Duodenal mucosa (tissue), 2 donors: ENCODE measurements at regions not wholly inside any gene's neighbourhood (a gene's known extent, or its start where the extent isn't known, plus 50 kb on each side); places are given as distances from the start of the nearest gene placed in this dataset.

ENCODE experiments used
- H3K27ac ChIP-seq: one replicate; pipeline ENCODE4 v1.7.0; 2013; ENCODE audit warnings: low read depth, low read length
- H3K27me3 ChIP-seq, 2 donors: one replicate each; pipeline ENCODE4 v1.7.0; 2013; ENCODE audit warnings: low read length in 2 of 2, control low read depth in 1 of 2; ENCODE audit not compliant: insufficient read depth in 2 of 2, control insufficient read depth in 1 of 2
- H3K36me3 ChIP-seq, 2 donors: one replicate each; pipeline ENCODE4 v1.7.0; 2013; ENCODE audit warnings: low read length in 2 of 2, control low read depth in 1 of 2; ENCODE audit not compliant: insufficient read depth in 2 of 2, control insufficient read depth in 1 of 2
- H3K4me1 ChIP-seq, 2 donors: one replicate each; pipeline ENCODE4 v1.7.0; 2013; ENCODE audit warnings: low read length in 2 of 2, control low read depth in 1 of 2; ENCODE audit not compliant: insufficient read depth in 2 of 2, control insufficient read depth in 1 of 2
- H3K4me3 ChIP-seq, 2 donors: one replicate each; pipeline ENCODE4 v1.7.0; 2013; ENCODE audit warnings: low read length in 2 of 2, low read depth in 1 of 2
- H3K9ac ChIP-seq, 2 donors: one replicate each; pipeline ENCODE4 v1.7.0; 2013; ENCODE audit warnings: low read length in 2 of 2, low read depth in 1 of 2
- H3K9me3 ChIP-seq, 2 donors: one replicate each; pipeline ENCODE4 v1.7.0; 2013; ENCODE audit warnings: low read length in 2 of 2, control low read depth in 1 of 2; ENCODE audit not compliant: control insufficient read depth in 1 of 2

- H3K27me3 ChIP-seq = no peaks in the 10 kb centered on the region
- no peaks in the 10 kb centered on the region for H3K9me3 ChIP-seq
- H3K27ac ChIP-seq = no peak overlapping the region
- H3K4me1 ChIP-seq = no peaks in the 10 kb centered on the region
- no peaks in the 10 kb centered on the region for H3K36me3 ChIP-seq
- no peak overlapping the region for H3K4me3 ChIP-seq
- no peak overlapping the region for H3K9ac ChIP-seq
Measured at GRCh38 chr5:113652161-113652560, 138.7 kb downstream of the YTHDC2 start.

- Histone ChIP-seq H3K4me1 (no peaks in the 10 kb centered on the region), H3K4me3 (no peak overlapping the region), H3K9me3 (no peaks in the 10 kb centered on the region), H3K27ac (no peak overlapping the region), H3K27me3 (no peaks in the 10 kb centered on the region), H3K9ac (no peak overlapping the region), H3K36me3 (no peaks in the 10 kb centered on the region)
Measured at GRCh38 chr5:113654828-113655227, 141.3 kb downstream of the YTHDC2 start.

DNA sequence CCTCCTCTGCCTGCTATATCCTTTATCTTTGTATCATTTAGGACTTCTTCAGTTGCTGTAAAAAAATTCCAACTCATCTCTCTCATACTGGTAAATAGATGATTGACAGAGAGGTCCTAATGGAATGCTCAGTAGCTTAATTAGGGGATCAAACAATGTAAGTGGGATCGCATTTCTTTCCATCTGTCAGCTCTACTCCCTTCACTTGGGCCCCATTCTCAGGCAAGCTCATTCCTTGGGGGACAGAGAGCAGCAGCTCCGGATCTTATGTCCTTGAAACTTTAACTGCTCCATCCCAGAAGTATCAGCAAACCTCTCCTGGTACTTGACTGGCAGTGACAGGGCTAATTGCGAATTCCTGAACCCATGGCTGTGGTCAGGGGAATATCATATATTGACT lies 146.7 kb downstream of the YTHDC2 start:
- Histone ChIP-seq H3K4me3 (no peak overlapping the region), H3K27ac (no peak overlapping the region), H3K36me3 (no peaks in the 10 kb centered on the region), H3K9me3 (no peaks in the 10 kb centered on the region), H3K27me3 (no peaks in the 10 kb centered on the region), H3K9ac (no peak overlapping the region), H3K4me1 (no peaks in the 10 kb centered on the region)

- Histone ChIP-seq H3K27ac (no peak overlapping the region), H3K27me3 (no peaks in the 10 kb centered on the region), H3K9me3 (no peaks in the 10 kb centered on the region), H3K9ac (no peak overlapping the region), H3K4me3 (no peak overlapping the region), H3K4me1 (no peaks in the 10 kb centered on the region), H3K36me3 (no peaks in the 10 kb centered on the region)
Measured at GRCh38 chr5:113660706-113661250, 147.3 kb downstream of the YTHDC2 start.

- H3K4me1 ChIP-seq = no peaks in the 10 kb centered on the region
- H3K4me3 ChIP-seq = no peak overlapping the region
- H3K36me3 ChIP-seq = no peaks in the 10 kb centered on the region
- no peaks in the 10 kb centered on the region for H3K9me3 ChIP-seq
- no peaks in the 10 kb centered on the region for H3K27me3 ChIP-seq
- no peak overlapping the region for H3K9ac ChIP-seq
- no peak overlapping the region for H3K27ac ChIP-seq
Measured at GRCh38 chr5:113663879-113664541, 150.5 kb downstream of the YTHDC2 start.

DNA sequence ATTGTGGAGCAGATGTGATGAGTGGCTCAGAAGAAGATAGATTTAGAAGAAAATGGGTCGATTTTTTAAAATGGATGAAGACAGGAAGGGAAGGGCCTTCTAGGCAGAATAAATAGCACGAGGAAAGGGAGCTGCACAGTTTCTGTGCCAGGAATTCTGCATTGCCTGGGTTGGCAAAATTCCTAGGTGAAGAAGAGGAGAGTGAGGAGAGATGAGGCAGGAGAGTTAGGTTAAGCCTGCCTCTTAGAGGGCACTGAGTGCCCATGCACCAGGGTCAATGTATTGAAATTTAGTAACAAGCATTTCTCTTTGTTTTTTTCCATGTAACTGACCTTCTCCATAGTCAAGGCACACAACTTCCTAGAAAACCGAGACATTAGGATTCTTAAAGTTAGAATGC lies 159.5 kb downstream of the YTHDC2 start:
- no peaks in the 10 kb centered on the region for H3K36me3 ChIP-seq
- no peak overlapping the region for H3K4me3 ChIP-seq
- no peaks in the 10 kb centered on the region for H3K27me3 ChIP-seq
- H3K9ac ChIP-seq = no peak overlapping the region
- no peaks in the 10 kb centered on the region for H3K9me3 ChIP-seq
- no peaks in the 10 kb centered on the region for H3K4me1 ChIP-seq
- no peak overlapping the region for H3K27ac ChIP-seq

DNA sequence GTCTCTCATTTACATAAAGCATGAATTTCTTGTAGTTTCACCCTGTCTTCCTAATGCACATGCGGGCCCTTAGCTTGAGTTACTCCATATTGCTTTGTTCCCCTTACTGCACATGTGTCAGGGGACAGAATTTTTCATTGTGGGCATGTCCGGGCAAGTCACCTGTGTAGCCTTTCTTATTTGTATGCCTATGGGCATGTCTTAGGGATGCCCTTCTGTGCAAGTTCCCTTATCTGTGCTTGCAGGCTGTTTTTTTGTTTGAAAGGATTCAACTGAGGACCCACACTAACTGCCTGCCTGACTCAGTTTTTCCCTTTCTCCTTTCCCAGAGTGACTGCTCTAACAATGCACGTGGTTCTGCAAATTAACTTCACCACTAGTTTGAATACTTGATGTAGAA lies 161.7 kb downstream of the YTHDC2 start:
- Histone ChIP-seq H3K9me3 (no peaks in the 10 kb centered on the region), H3K27me3 (no peaks in the 10 kb centered on the region), H3K36me3 (no peaks in the 10 kb centered on the region)

DNA sequence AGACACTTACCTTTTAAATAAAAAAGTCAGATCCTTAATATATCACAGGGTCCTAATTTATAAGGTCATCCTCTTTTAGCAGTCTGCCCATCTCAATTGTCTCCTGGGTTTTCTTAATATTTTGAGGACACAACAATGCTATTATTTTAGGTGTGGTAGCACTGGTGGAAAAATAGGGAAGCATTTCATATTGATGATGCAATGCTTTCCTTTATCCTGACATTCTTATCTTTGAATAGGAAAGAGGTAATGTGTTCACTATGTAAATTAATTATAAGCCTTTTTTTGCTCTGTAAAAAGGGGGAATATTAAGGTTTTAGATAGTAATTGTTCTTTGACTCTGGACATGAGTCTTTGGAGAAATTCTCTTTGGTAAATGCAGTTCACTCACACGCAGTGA lies 164.7 kb downstream of the YTHDC2 start:
- H3K36me3 ChIP-seq = no peaks in the 10 kb centered on the region
- no peaks in the 10 kb centered on the region for H3K9me3 ChIP-seq
- no peak overlapping the region for H3K27ac ChIP-seq
- no peak overlapping the region for H3K4me3 ChIP-seq
- H3K9ac ChIP-seq = no peak overlapping the region
- no peaks in the 10 kb centered on the region for H3K27me3 ChIP-seq
- no peaks in the 10 kb centered on the region for H3K4me1 ChIP-seq

More for the DNA sequence above, 161.7 kb downstream of the YTHDC2 start:
- no peaks in the 10 kb centered on the region for H3K4me1 ChIP-seq
- H3K4me3 ChIP-seq = no peak overlapping the region
- H3K9ac ChIP-seq = no peak overlapping the region
- no peak overlapping the region for H3K27ac ChIP-seq

- no peaks in the 10 kb centered on the region for H3K36me3 ChIP-seq
- H3K4me1 ChIP-seq = no peaks in the 10 kb centered on the region
- no peaks in the 10 kb centered on the region for H3K27me3 ChIP-seq
- H3K9me3 ChIP-seq = no peaks in the 10 kb centered on the region
- H3K9ac ChIP-seq = no peak overlapping the region
- H3K27ac ChIP-seq = no peak overlapping the region
- H3K4me3 ChIP-seq = no peak overlapping the region
Measured at GRCh38 chr5:113678924-113679575, 165.6 kb downstream of the YTHDC2 start.

DNA sequence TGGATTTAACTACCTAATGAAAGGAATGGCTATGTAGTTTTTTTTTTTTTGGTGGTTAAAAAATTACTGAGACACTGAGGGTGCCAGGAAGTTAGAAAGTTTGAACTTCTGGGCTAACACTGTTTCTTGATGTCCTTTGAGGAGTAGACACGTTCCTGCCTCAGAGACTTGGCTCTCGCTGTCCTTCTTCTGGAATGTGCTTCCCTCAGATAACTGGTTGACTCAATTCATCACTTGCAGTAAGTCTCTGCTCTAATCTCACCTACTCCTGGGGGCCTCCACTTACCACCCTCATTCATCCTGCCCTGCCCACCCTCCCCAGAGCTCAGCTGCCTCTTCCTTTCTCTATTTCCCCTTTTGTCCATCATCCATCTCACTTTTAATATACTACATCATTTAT lies 167.0 kb downstream of the YTHDC2 start:
- no peaks in the 10 kb centered on the region for H3K36me3 ChIP-seq
- H3K9ac ChIP-seq = no peak overlapping the region
- H3K27ac ChIP-seq = no peak overlapping the region
- H3K4me1 ChIP-seq = no peaks in the 10 kb centered on the region
- H3K27me3 ChIP-seq = no peaks in the 10 kb centered on the region
- no peak overlapping the region for H3K4me3 ChIP-seq
- H3K9me3 ChIP-seq = no peaks in the 10 kb centered on the region
